ENCODE measurements at regions not wholly inside any gene's neighbourhood (a gene's known extent, or its start where the extent isn't known, plus 50 kb on each side); places are given as distances from the start of the nearest gene placed in this dataset.

DNA sequence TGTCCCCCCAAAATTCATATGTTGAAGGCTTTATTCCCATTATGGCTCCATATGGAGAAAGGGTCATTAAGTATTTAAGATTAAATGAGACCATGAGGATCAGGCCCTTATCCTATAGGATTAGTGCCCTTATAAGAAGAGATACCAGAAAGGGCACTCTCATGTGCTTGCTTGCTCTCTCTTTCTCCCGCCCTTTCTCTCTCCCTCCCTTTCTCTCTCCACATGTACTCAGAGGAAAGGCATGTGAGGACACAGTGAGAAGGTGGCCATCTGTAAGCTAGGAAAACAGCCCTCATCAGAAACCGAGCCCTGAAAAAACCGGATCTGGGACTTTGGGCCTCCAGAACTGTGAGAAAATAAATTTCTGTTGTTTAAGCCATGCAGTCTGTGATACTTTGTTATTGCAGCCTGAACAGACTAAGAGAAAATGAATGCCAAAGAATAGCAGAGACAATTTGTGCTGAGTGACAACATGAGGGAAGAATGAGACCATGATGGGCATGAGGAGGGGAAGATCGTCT, 300.0 kb upstream of the SLC39A10 start:
- Histone ChIP-seq H3K4me1 (ENCODE audit: insufficient read depth) (no peaks in the 10 kb centered on the region), H3K4me3 (no peak overlapping the region)

DNA sequence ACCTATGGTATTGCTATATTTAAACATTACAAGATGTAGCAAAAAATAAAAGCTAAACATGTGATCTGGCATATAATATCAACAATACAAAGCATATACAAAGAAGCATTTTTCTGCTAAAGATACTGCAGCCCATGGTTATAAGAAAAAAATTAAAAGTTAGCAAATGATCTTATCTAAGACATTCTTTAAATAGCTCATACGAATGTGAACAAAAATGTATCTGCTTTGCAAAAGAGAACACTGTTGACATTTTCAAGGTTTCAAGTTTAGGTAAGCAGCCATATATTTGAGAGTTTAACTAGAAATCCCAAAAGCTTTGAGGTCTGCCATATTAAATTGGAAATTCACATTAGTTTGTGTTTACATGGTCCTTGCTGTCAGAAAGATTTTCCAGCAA, 301.0 kb upstream of the SLC39A10 start:
- no peak for DNase-seq (ENCODE audit: low spot score)
- TF ChIP-seq, protein P1, sequence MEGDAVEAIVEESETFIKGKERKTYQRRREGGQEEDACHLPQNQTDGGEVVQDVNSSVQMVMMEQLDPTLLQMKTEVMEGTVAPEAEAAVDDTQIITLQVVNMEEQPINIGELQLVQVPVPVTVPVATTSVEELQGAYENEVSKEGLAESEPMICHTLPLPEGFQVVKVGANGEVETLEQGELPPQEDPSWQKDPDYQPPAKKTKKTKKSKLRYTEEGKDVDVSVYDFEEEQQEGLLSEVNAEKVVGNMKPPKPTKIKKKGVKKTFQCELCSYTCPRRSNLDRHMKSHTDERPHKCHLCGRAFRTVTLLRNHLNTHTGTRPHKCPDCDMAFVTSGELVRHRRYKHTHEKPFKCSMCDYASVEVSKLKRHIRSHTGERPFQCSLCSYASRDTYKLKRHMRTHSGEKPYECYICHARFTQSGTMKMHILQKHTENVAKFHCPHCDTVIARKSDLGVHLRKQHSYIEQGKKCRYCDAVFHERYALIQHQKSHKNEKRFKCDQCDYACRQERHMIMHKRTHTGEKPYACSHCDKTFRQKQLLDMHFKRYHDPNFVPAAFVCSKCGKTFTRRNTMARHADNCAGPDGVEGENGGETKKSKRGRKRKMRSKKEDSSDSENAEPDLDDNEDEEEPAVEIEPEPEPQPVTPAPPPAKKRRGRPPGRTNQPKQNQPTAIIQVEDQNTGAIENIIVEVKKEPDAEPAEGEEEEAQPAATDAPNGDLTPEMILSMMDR (IDR thresholded peaks at IDR 0.05; ENCODE audit: poor library complexity) = no peak
- TF ChIP-seq EZH2phosphoT487 (IDR thresholded peaks at IDR 0.05; ENCODE audit: low read depth, severe bottlenecking, unreplicated experiment) (no peak), EZH2 (IDR thresholded peaks at IDR 0.05; ENCODE audit: borderline replicate concordance) (no peak)
- WGBS (ENCODE audit: low lambda C conversion rate, missing lambda C conversion rate) = 47% methylated on average over 1 of the region's 1 CpG
- Histone ChIP-seq H3K27ac (peak overlapping the region; percentile 28), H3K4me3 (no peak overlapping the region), H3K9me2 (replicated peaks; ENCODE audit: insufficient read depth) (no peaks in the 10 kb centered on the region), H3K4me2 (no peak overlapping the region), H3K79me2 (no peaks in the 10 kb centered on the region), H3K9me3 (ENCODE audit: low read depth) (no peaks in the 10 kb centered on the region), H3K4me1 (ENCODE audit: insufficient read depth) (no peaks in the 10 kb centered on the region), H4K20me1 (ENCODE audit: insufficient read depth, poor library complexity, severe bottlenecking) (no peaks in the 10 kb centered on the region), H3K27me3 (no peaks in the 10 kb centered on the region), H2AFZ (no peak overlapping the region), H3K36me3 (replicated peaks; ENCODE audit: insufficient read depth, low read depth) (no peaks in the 10 kb centered on the region)

More for the DNA sequence above, 300.0 kb upstream of the SLC39A10 start:
- Histone ChIP-seq H2AFZ (no peak overlapping the region), H4K20me1 (ENCODE audit: insufficient read depth, poor library complexity, severe bottlenecking) (no peaks in the 10 kb centered on the region), H3K27ac (no peak overlapping the region), H3K79me2 (no peaks in the 10 kb centered on the region), H3K9me2 (replicated peaks; ENCODE audit: insufficient read depth) (no peaks in the 10 kb centered on the region), H3K4me2 (no peak overlapping the region), H3K27me3 (no peaks in the 10 kb centered on the region), H3K9me3 (ENCODE audit: low read depth) (no peaks in the 10 kb centered on the region), H3K36me3 (replicated peaks; ENCODE audit: insufficient read depth, low read depth) (no peaks in the 10 kb centered on the region)
- WGBS (ENCODE audit: low lambda C conversion rate, missing lambda C conversion rate) = 77% methylated on average over 4 of the region's 4 CpGs
- no peak for DNase-seq (ENCODE audit: low spot score)
- TF ChIP-seq, protein P1 (IDR thresholded peaks at IDR 0.05; ENCODE audit: poor library complexity) = no peak
- TF ChIP-seq EZH2 (IDR thresholded peaks at IDR 0.05; ENCODE audit: borderline replicate concordance) = no peak
- TF ChIP-seq EZH2phosphoT487 (IDR thresholded peaks at IDR 0.05; ENCODE audit: low read depth, severe bottlenecking, unreplicated experiment) = no peak

DNA sequence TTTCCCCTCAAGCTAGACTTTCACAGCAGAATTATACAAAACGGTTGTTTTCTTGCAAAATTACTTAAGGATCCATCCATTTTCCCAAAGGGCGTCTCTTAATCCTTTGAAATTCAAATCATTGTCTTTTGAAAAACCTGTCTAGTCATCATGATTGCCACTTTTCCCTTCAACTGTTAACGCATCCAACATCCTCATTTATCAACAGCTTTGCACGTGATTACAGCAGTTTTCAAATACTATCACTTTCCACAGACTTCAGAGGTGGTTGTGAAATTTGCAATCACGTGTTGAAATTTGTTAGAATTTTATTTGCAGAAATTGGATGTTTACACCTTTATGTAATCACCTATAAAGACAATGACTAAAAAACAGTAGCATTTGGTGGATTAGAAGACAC, 304.4 kb upstream of the SLC39A10 start:
- H3K4me2 ChIP-seq = no peak overlapping the region
- no peak overlapping the region for H2AFZ ChIP-seq
- no peaks in the 10 kb centered on the region for H3K4me1 ChIP-seq (ENCODE audit: insufficient read depth)
- no peak overlapping the region for H3K27ac ChIP-seq
- H3K4me3 ChIP-seq = no peak overlapping the region
- H3K9me3 ChIP-seq (ENCODE audit: low read depth) = no peaks in the 10 kb centered on the region
- H3K27me3 ChIP-seq = no peaks in the 10 kb centered on the region
- 54% methylated on average over 5 of the region's 5 CpGs for WGBS (ENCODE audit: low lambda C conversion rate, missing lambda C conversion rate)
- DNase-seq (ENCODE audit: low spot score) = no peak
- no peaks in the 10 kb centered on the region for H4K20me1 ChIP-seq (ENCODE audit: insufficient read depth, poor library complexity, severe bottlenecking)
- H3K9me2 ChIP-seq (replicated peaks; ENCODE audit: insufficient read depth) = no peaks in the 10 kb centered on the region
- no peak for TF ChIP-seq EZH2phosphoT487 (IDR thresholded peaks at IDR 0.05; ENCODE audit: low read depth, severe bottlenecking, unreplicated experiment)
- TF ChIP-seq EZH2 (IDR thresholded peaks at IDR 0.05; ENCODE audit: borderline replicate concordance) = no peak
- TF ChIP-seq, protein P1 (IDR thresholded peaks at IDR 0.05; ENCODE audit: poor library complexity) = no peak
- no peaks in the 10 kb centered on the region for H3K79me2 ChIP-seq
- H3K36me3 ChIP-seq (replicated peaks; ENCODE audit: insufficient read depth, low read depth) = no peaks in the 10 kb centered on the region

All from hepatocyte (in vitro differentiated cells).